ENCODE measurements at regions not wholly inside any gene's neighbourhood (a gene's known extent, or its start where the extent isn't known, plus 50 kb on each side); places are given as distances from the start of the nearest gene placed in this dataset.

DNA sequence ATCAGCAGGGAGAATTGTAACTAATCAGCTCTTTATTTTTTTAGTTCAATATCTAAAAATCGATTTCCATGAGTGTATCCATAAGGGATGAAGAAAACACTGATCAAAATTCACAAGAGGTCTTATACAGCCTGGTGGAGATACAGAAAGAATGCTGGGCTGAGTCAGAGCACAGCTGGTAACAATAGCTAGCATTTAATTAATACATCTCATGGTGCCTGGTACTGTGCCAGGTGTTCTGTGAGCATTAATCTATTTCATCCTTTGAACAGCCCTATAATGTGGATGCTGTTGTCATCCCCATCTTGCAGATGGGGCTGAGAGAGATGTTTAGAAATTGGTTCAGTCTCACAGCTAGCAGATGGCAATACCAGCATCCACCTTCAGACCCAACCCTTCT lies 250.9 kb upstream of the RPS6KA3 start:
- Histone ChIP-seq H3K4me2 (ENCODE audit: low read length) (no peak overlapping the region), H3K4me3 (ENCODE audit: low read depth, low read length, poor library complexity, severe bottlenecking) (no peak overlapping the region), H3K9me3 (ENCODE audit: low read length) (no peaks in the 10 kb centered on the region), H3K79me2 (ENCODE audit: insufficient read depth, low read depth, low read length) (no peaks in the 10 kb centered on the region), H3K9me2 (ENCODE audit: insufficient read depth, low read length) (no peaks in the 10 kb centered on the region), H4K20me1 (ENCODE audit: insufficient read depth, low read length) (no peaks in the 10 kb centered on the region), H2AFZ (ENCODE audit: low read length) (no peak overlapping the region), H3K36me3 (ENCODE audit: insufficient read depth, low read length) (no peaks in the 10 kb centered on the region), H3K27ac (ENCODE audit: low read depth, low read length, poor library complexity, severe bottlenecking) (no peak overlapping the region), H3K4me1 (ENCODE audit: insufficient read depth, low read length, poor library complexity, severe bottlenecking) (no peaks in the 10 kb centered on the region)
- DNase-seq (ENCODE audit: low spot score), result no peak
- intact Hi-C loops (cut with micrococcal nuclease; ENCODE audit: unreplicated experiment), result no loop called here
- CTCF ChIA-PET (ENCODE audit: unreplicated experiment), result no interaction called here
- BruUV-seq (replicated peaks), result no TSS peak
- TF ChIP-seq EZH2phosphoT487 (IDR thresholded peaks at IDR 0.05; ENCODE audit: borderline replicate concordance, low read depth, low read length), result no peak
- TF ChIP-seq, protein P1, sequence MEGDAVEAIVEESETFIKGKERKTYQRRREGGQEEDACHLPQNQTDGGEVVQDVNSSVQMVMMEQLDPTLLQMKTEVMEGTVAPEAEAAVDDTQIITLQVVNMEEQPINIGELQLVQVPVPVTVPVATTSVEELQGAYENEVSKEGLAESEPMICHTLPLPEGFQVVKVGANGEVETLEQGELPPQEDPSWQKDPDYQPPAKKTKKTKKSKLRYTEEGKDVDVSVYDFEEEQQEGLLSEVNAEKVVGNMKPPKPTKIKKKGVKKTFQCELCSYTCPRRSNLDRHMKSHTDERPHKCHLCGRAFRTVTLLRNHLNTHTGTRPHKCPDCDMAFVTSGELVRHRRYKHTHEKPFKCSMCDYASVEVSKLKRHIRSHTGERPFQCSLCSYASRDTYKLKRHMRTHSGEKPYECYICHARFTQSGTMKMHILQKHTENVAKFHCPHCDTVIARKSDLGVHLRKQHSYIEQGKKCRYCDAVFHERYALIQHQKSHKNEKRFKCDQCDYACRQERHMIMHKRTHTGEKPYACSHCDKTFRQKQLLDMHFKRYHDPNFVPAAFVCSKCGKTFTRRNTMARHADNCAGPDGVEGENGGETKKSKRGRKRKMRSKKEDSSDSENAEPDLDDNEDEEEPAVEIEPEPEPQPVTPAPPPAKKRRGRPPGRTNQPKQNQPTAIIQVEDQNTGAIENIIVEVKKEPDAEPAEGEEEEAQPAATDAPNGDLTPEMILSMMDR (conservative IDR thresholded peaks at IDR 0.05; ENCODE audit: low read length), result no peak
- POLR2A ChIA-PET, result no interaction called here

DNA sequence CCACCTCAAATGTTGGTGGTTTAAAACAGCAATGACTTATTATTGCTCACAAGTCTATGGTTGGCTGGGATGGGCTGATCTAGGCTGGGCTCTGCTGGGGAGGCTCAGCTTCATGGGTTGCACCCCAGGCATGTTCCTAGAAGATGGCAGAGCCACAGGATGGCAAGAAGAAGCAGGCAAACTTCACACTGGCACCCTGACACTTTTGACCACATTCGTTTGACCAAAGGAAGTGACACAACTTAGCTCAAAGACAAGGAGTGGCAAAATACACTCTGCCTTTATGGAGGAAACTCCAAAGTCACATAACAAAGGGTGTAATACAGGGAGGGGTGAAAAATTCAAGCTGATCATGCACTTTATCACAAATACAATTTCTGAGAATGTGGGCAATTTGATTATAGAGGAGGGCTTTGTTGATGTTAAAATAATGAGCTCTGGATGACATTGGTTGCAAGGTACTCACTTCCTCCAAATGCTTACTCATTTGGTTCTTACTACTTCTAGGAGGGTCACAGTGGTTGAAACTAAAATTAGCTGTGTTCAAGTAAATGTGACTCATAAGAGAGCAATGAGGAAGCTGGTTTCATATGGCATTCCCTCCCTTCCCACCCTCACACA lies 249.2 kb upstream of the RPS6KA3 start:
- ChIA-PET POLR2A (interaction anchor here (0.5 to 0.7 kb wide), 3 partner anchors 98 to 1173 kb away, joined by 3 to 4 read pairs (median 3); no protein-coding TSS in a partner anchor), CTCF (ENCODE audit: unreplicated experiment) (no interaction called here)
- Histone ChIP-seq H3K36me3 (ENCODE audit: insufficient read depth, low read length) (no peaks in the 10 kb centered on the region), H3K4me3 (ENCODE audit: low read depth, low read length, poor library complexity, severe bottlenecking) (no peak overlapping the region), H3K4me1 (ENCODE audit: insufficient read depth, low read length, poor library complexity, severe bottlenecking) (no peaks in the 10 kb centered on the region), H3K9me3 (ENCODE audit: low read length) (no peaks in the 10 kb centered on the region), H3K79me2 (ENCODE audit: insufficient read depth, low read depth, low read length) (no peaks in the 10 kb centered on the region), H2AFZ (ENCODE audit: low read length) (no peak overlapping the region), H3K4me2 (ENCODE audit: low read length) (no peak overlapping the region), H4K20me1 (ENCODE audit: insufficient read depth, low read length) (no peaks in the 10 kb centered on the region), H3K27ac (ENCODE audit: low read depth, low read length, poor library complexity, severe bottlenecking) (no peak overlapping the region), H3K9me2 (ENCODE audit: insufficient read depth, low read length) (no peaks in the 10 kb centered on the region)
- no peak for DNase-seq (ENCODE audit: low spot score)
- intact Hi-C loops (cut with micrococcal nuclease; ENCODE audit: unreplicated experiment), result no loop called here
- TF ChIP-seq, protein P1 (conservative IDR thresholded peaks at IDR 0.05; ENCODE audit: low read length), result no peak
- BruUV-seq (replicated peaks), result no TSS peak

DNA sequence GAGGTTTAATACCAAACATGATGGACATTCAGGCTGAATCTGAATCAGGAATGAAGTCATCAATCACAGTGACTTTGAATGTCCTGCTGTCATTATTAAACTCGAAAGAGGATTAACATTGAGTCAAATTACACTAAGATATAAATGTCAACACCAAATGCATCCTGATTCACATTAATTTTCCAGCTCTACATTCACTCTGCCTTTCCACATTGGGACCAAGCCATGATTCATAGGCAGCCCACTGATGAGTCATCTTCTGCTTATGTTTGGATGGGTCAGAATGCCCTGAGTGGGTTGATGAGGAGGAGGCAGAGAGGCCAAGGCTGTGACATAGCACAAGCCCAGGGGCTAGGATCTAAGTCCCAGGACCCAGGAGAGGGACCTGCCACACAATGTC lies 247.6 kb upstream of the RPS6KA3 start:
- ChIA-PET POLR2A (no interaction called here), CTCF (ENCODE audit: unreplicated experiment) (no interaction called here)
- intact Hi-C loops (cut with micrococcal nuclease; ENCODE audit: unreplicated experiment), result no loop called here
- Histone ChIP-seq H3K36me3 (ENCODE audit: insufficient read depth, low read length) (no peaks in the 10 kb centered on the region), H3K27ac (ENCODE audit: low read depth, low read length, poor library complexity, severe bottlenecking) (no peak overlapping the region), H4K20me1 (ENCODE audit: insufficient read depth, low read length) (no peaks in the 10 kb centered on the region), H2AFZ (ENCODE audit: low read length) (no peak overlapping the region), H3K4me3 (ENCODE audit: low read depth, low read length, poor library complexity, severe bottlenecking) (no peak overlapping the region), H3K4me1 (ENCODE audit: insufficient read depth, low read length, poor library complexity, severe bottlenecking) (no peaks in the 10 kb centered on the region), H3K4me2 (ENCODE audit: low read length) (no peak overlapping the region), H3K9me2 (ENCODE audit: insufficient read depth, low read length) (no peaks in the 10 kb centered on the region), H3K79me2 (ENCODE audit: insufficient read depth, low read depth, low read length) (no peaks in the 10 kb centered on the region), H3K9me3 (ENCODE audit: low read length) (no peaks in the 10 kb centered on the region)
- TF ChIP-seq, protein P1 (conservative IDR thresholded peaks at IDR 0.05; ENCODE audit: low read length), result no peak
- no peak for TF ChIP-seq EZH2phosphoT487 (IDR thresholded peaks at IDR 0.05; ENCODE audit: borderline replicate concordance, low read depth, low read length)
- no TSS peak for BruUV-seq (replicated peaks)
- DNase-seq (ENCODE audit: low spot score), result no peak
